ENCODE measurements at regions not wholly inside any gene's neighbourhood (a gene's known extent, or its start where the extent isn't known, plus 50 kb on each side); places are given as distances from the start of the nearest gene placed in this dataset.

DNA sequence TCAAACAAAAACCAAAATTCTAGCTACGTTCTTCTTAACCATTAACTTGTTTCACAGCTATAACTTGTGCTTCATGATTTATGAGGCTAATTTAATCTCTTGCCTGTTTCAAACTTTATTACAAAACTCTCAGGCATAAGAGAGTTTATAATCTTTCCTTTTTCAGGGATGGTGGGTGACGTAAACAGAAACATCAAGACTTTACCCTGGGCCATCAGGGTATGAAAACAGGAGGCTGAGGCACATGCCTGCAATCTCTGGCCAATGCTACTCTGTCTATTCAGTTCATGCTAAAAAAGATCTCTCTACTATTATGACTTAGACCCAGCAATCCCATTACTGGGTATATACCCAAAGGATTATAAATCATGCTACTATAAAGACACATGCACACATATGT is 55.9 kb upstream of the VWC2 start:
- no peak for DNase-seq (ENCODE audit: insufficient read length, low spot score)
- no peak for FAIRE-seq

DNA sequence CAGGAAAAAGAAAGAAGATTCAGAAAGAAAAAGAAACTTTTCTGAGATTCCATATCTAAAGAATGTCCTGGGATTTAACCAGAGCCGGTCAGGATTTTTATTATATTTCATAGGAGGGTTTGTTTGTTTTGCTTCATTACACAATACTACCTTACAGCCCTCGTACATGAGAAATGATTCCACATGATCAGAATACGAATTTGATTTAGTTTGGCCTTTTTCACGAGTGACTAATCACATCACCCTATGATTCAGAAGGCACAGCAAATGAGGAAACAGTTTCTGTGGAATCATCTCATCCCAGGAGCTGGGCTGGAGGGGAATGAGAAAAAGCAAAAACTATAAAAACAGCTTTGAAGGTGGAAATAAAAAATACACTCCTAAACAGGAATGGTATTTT is 54.7 kb upstream of the VWC2 start:
- DNase-seq (ENCODE audit: insufficient read length, low spot score) (no peak), FAIRE-seq (no peak)

DNA sequence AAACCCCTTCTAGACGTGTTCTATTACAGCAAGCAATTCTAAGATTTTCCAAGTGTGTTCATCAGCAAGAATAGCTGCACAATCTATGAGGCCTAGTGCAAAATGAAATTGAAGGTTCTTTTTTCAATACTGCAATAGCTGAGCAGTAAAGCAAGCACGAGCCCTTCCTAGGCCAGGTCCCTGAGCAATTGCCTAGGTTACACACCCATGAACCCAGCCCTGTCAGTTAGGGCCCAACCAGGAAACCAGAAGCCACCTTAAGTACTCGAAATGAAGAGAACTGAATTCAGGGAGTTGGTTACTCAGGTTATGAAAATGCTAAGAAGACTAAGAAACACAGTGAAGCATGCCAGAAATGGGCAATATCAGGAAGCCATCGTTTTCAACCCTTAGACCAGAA is 52.0 kb upstream of the VWC2 start:
- DNase-seq (ENCODE audit: insufficient read length, low spot score), result no peak
- no peak for FAIRE-seq

Data from GM19239 (cell line).